NT2/D1 (cell line): ENCODE measurements at regions not wholly inside any gene's neighbourhood (a gene's known extent, or its start where the extent isn't known, plus 50 kb on each side); places are given as distances from the start of the nearest gene placed in this dataset.

Experiments used
- DNase-seq: peaks from one replicate; pipeline ENCODE4 v3.0.0-alpha.2; 2011; ENCODE audit warnings: low read depth, low spot score
- H3K27me3 ChIP-seq: 2 replicates; pipeline ENCODE4 v1.6.0; 2011; ENCODE audit warnings: mild to moderate bottlenecking; ENCODE audit not compliant: insufficient read length, insufficient read depth
- H3K36me3 ChIP-seq: 2 replicates; pipeline ENCODE4 v1.6.1; 2011; ENCODE audit warnings: mild to moderate bottlenecking, low read length, mixed read lengths; ENCODE audit not compliant: insufficient read depth, insufficient read length
- H3K4me1 ChIP-seq: 2 replicates; pipeline ENCODE4 v1.5.1; 2011; ENCODE audit not compliant: insufficient read depth, insufficient read length
- H3K4me3 ChIP-seq: 2 replicates; pipeline ENCODE4 v1.5.1; 2011; ENCODE audit warnings: low read depth; ENCODE audit not compliant: insufficient read length
- H3K9ac ChIP-seq: 2 replicates; pipeline ENCODE4 v1.6.0; 2011; ENCODE audit warnings: low read depth; ENCODE audit not compliant: insufficient read length
- H3K9me3 ChIP-seq: 2 replicates; pipeline ENCODE4 v1.5.1; 2011; ENCODE audit warnings: mild to moderate bottlenecking, low read length; ENCODE audit not compliant: insufficient read depth
- SUZ12 ChIP-seq: IDR thresholded peaks from 2 replicates; pipeline ENCODE4 v1.6.1; 2011; ENCODE audit not compliant: insufficient read length, insufficient read depth; ENCODE audit errors: extremely low read depth
- YY1 ChIP-seq: IDR thresholded peaks from 2 replicates; pipeline ENCODE4 v1.6.1; 2011; ENCODE audit not compliant: insufficient read length, insufficient read depth
- ZNF274 ChIP-seq: IDR thresholded peaks from 2 replicates; pipeline ENCODE4 v1.6.1; 2011; ENCODE audit warnings: mild to moderate bottlenecking, low read depth, low read length

- Histone ChIP-seq H3K4me1 (no peaks in the 10 kb centered on the region), H3K9ac (no peak overlapping the region), H3K9me3 (no peaks in the 10 kb centered on the region), H3K36me3 (no peaks in the 10 kb centered on the region), H3K27me3 (no peaks in the 10 kb centered on the region), H3K4me3 (no peak overlapping the region)
- TF ChIP-seq ZNF274, result no peak
- no peak for TF ChIP-seq YY1
- TF ChIP-seq SUZ12, result no peak
- no peak for DNase-seq
Measured at GRCh38 chr5:60370508-60370907, 329.5 kb downstream of the DEPDC1B start.

GRCh38 chr5:60369391-60369790 is 330.6 kb downstream of the DEPDC1B start:
- DNase-seq, result no peak
- H3K27me3 ChIP-seq, result no peaks in the 10 kb centered on the region
- no peaks in the 10 kb centered on the region for H3K4me1 ChIP-seq
- no peak overlapping the region for H3K4me3 ChIP-seq
- TF ChIP-seq YY1 (no peak), ZNF274 (no peak), SUZ12 (no peak)
- no peaks in the 10 kb centered on the region for H3K9me3 ChIP-seq
- H3K36me3 ChIP-seq, result no peaks in the 10 kb centered on the region
- H3K9ac ChIP-seq, result no peak overlapping the region

GRCh38 chr5:60368100-60368499 is 331.9 kb downstream of the DEPDC1B start:
- no peaks in the 10 kb centered on the region for H3K27me3 ChIP-seq
- no peak for DNase-seq
- TF ChIP-seq SUZ12 (no peak), ZNF274 (no peak), YY1 (no peak)

GRCh38 chr5:60366489-60366888 is 333.5 kb downstream of the DEPDC1B start:
- TF ChIP-seq YY1, result no peak
- no peak for TF ChIP-seq SUZ12
- TF ChIP-seq ZNF274, result no peak
- no peaks in the 10 kb centered on the region for H3K27me3 ChIP-seq

More at GRCh38 chr5:60368100-60368499, 331.9 kb downstream of the DEPDC1B start:
- Histone ChIP-seq H3K4me1 (no peaks in the 10 kb centered on the region), H3K4me3 (no peak overlapping the region), H3K36me3 (no peaks in the 10 kb centered on the region), H3K9ac (no peak overlapping the region), H3K9me3 (no peaks in the 10 kb centered on the region)

GRCh38 chr5:60365001-60365400 is 335.0 kb downstream of the DEPDC1B start:
- TF ChIP-seq ZNF274, result no peak
- no peak for TF ChIP-seq YY1
- no peak for TF ChIP-seq SUZ12
- H3K27me3 ChIP-seq, result no peaks in the 10 kb centered on the region

More at GRCh38 chr5:60366489-60366888, 333.5 kb downstream of the DEPDC1B start:
- H3K4me1 ChIP-seq, result no peaks in the 10 kb centered on the region
- no peaks in the 10 kb centered on the region for H3K9me3 ChIP-seq
- DNase-seq, result no peak
- no peak overlapping the region for H3K9ac ChIP-seq
- no peak overlapping the region for H3K4me3 ChIP-seq
- H3K36me3 ChIP-seq, result no peaks in the 10 kb centered on the region

GRCh38 chr5:60362158-60362557 is 337.8 kb downstream of the DEPDC1B start:
- H3K27me3 ChIP-seq, result no peaks in the 10 kb centered on the region
- no peak overlapping the region for H3K4me3 ChIP-seq
- no peak for TF ChIP-seq YY1
- no peak for TF ChIP-seq ZNF274
- TF ChIP-seq SUZ12, result no peak
- no peaks in the 10 kb centered on the region for H3K9me3 ChIP-seq
- no peaks in the 10 kb centered on the region for H3K36me3 ChIP-seq
- no peaks in the 10 kb centered on the region for H3K4me1 ChIP-seq
- DNase-seq, result no peak
- H3K9ac ChIP-seq, result no peak overlapping the region

More at GRCh38 chr5:60365001-60365400, 335.0 kb downstream of the DEPDC1B start:
- no peak overlapping the region for H3K9ac ChIP-seq
- no peak for DNase-seq
- no peaks in the 10 kb centered on the region for H3K36me3 ChIP-seq
- no peaks in the 10 kb centered on the region for H3K9me3 ChIP-seq
- no peak overlapping the region for H3K4me3 ChIP-seq
- H3K4me1 ChIP-seq, result no peaks in the 10 kb centered on the region

- Histone ChIP-seq H3K9ac (no peak overlapping the region), H3K36me3 (no peaks in the 10 kb centered on the region), H3K4me3 (no peak overlapping the region), H3K27me3 (no peaks in the 10 kb centered on the region), H3K4me1 (no peaks in the 10 kb centered on the region), H3K9me3 (no peaks in the 10 kb centered on the region)
- no peak for DNase-seq
- TF ChIP-seq SUZ12 (no peak), ZNF274 (no peak), YY1 (no peak)
Measured at GRCh38 chr5:60360355-60360754, 339.6 kb downstream of the DEPDC1B start.

- TF ChIP-seq YY1, result no peak
- TF ChIP-seq ZNF274, result no peak
- TF ChIP-seq SUZ12, result no peak
- H3K9me3 ChIP-seq, result no peaks in the 10 kb centered on the region
- H3K36me3 ChIP-seq, result no peaks in the 10 kb centered on the region
- H3K9ac ChIP-seq, result no peak overlapping the region
- H3K4me3 ChIP-seq, result no peak overlapping the region
- DNase-seq, result no peak
- no peaks in the 10 kb centered on the region for H3K4me1 ChIP-seq
- no peaks in the 10 kb centered on the region for H3K27me3 ChIP-seq
Measured at GRCh38 chr5:60357302-60357701, 342.7 kb downstream of the DEPDC1B start.
